CD8-positive, alpha-beta memory T cell (primary cell): ENCODE measurements at regions not wholly inside any gene's neighbourhood (a gene's known extent, or its start where the extent isn't known, plus 50 kb on each side); places are given as distances from the start of the nearest gene placed in this dataset.
"Not testable (repeated sequence)": the region's sequence is repeated elsewhere in the genome, so short reads cannot be mapped to it uniquely, and the experiment has no call there.

ENCODE experiments used
- CTCF ChIA-PET: fragments of 350-600 bp; sonication (Branson Sonifier 250); formaldehyde crosslinking; loops from one replicate; lab custom pipeline; 2021; ENCODE audit warnings: antibody characterized with exemption; lab: Charles Lee
- POLR2A ChIA-PET: fragments of 350-600 bp; sonication (Branson Sonifier 250); formaldehyde crosslinking; loops from one replicate; lab custom pipeline; 2021; ENCODE audit warnings: antibody characterized with exemption; lab: Charles Lee
- DNase-seq, 5 donors: peaks; one replicate each; pipeline versions ENCODE4 v3.0.0 to v3.0.0-alpha.2; 2020 to 2022; ENCODE audit warnings: mixed read lengths in 1 of 5
- H3K27ac ChIP-seq: one replicate; pipeline ENCODE4 v1.7.0; 2013; ENCODE audit warnings: low read depth, mild to moderate bottlenecking, low read length, moderate library complexity
- H3K27me3 ChIP-seq: 2 replicates; pipeline ENCODE4 v1.7.0; 2013; ENCODE audit warnings: low read length, mild to moderate bottlenecking; ENCODE audit not compliant: insufficient read depth, poor library complexity, severe bottlenecking
- H3K36me3 ChIP-seq: 2 replicates; pipeline ENCODE4 v1.7.0; 2013; ENCODE audit warnings: mild to moderate bottlenecking, low read length, moderate library complexity; ENCODE audit not compliant: insufficient read depth
- H3K4me1 ChIP-seq: 2 replicates; pipeline ENCODE4 v1.7.0; 2013; ENCODE audit warnings: mild to moderate bottlenecking, low read length, moderate library complexity; ENCODE audit not compliant: insufficient read depth
- H3K4me3 ChIP-seq: 2 replicates; pipeline ENCODE4 v1.7.0; 2013; ENCODE audit warnings: mild to moderate bottlenecking, low read length
- H3K9me3 ChIP-seq: 2 replicates; pipeline ENCODE4 v1.7.0; 2013; ENCODE audit warnings: mild to moderate bottlenecking, low read length
- H3K27ac Mint-ChIP-seq, 8 donors: one replicate each; pipeline ENCODE4 v1.8.0; 2020 to 2021; ENCODE audit warnings: mixed read lengths in 8 of 8, mild to moderate bottlenecking in 6 of 8, inconsistent platforms in 3 of 8, moderate library complexity in 3 of 8
- H3K27me3 Mint-ChIP-seq, 2 donors: one replicate each; pipeline ENCODE4 v1.8.0; 2020 to 2021; ENCODE audit warnings: mixed read lengths in 2 of 2, mild to moderate bottlenecking in 1 of 2, moderate library complexity in 1 of 2
- H3K36me3 Mint-ChIP-seq, 3 donors: one replicate each; pipeline ENCODE4 v1.8.0; 2020 to 2021; ENCODE audit warnings: mixed read lengths in 3 of 3, inconsistent platforms in 1 of 3, mild to moderate bottlenecking in 1 of 3
- H3K4me1 Mint-ChIP-seq, 3 donors: one replicate each; pipeline ENCODE4 v1.8.0; 2020 to 2021; ENCODE audit warnings: mixed read lengths in 3 of 3, inconsistent platforms in 1 of 3, mild to moderate bottlenecking in 1 of 3
- H3K4me3 Mint-ChIP-seq, 7 donors: one replicate each; pipeline ENCODE4 v1.8.0; 2020 to 2021; ENCODE audit warnings: mixed read lengths in 7 of 7, mild to moderate bottlenecking in 6 of 7, moderate library complexity in 4 of 7, inconsistent platforms in 2 of 7
- H3K9me3 Mint-ChIP-seq, 5 donors: one replicate each; pipeline ENCODE4 v1.8.0; 2020 to 2022; ENCODE audit warnings: mixed read lengths in 5 of 5, mild to moderate bottlenecking in 3 of 5, moderate library complexity in 2 of 5, inconsistent platforms in 1 of 5

- H3K27me3 ChIP-seq, H3K9me3 ChIP-seq, H3K4me3 ChIP-seq, POLR2A ChIA-PET, H3K9me3 Mint-ChIP-seq, CTCF ChIA-PET, H3K4me1 Mint-ChIP-seq, H3K27ac ChIP-seq, H3K4me1 ChIP-seq, H3K36me3 Mint-ChIP-seq, H3K36me3 ChIP-seq, DNase-seq, H3K4me3 Mint-ChIP-seq, H3K27ac Mint-ChIP-seq, H3K27me3 Mint-ChIP-seq: not testable (repeated sequence)
Observed at GRCh38 chr16:32805639-32806038, 129.7 kb upstream of the TP53TG3 start.
